Activated CD8-positive, alpha-beta T cell treated with anti-CD3 and anti-CD28 coated beads, Interleukin-2, amount 10 ng/mL, durations not matched to agents 7 days and 5 days (primary cell): ENCODE measurements at regions not wholly inside any gene's neighbourhood (a gene's known extent, or its start where the extent isn't known, plus 50 kb on each side); places are given as distances from the start of the nearest gene placed in this dataset.
"Not testable (repeated sequence)": the region's sequence is repeated elsewhere in the genome, so short reads cannot be mapped to it uniquely, and the experiment has no call there.

Experiments
- ATAC-seq: fragments of 150-1000 bp; cut with Tn5 transposase; one replicate; pipeline ENCODE4 v1.10.0; 2021; ENCODE audit warnings: moderate library complexity
- CTCF ChIA-PET: fragments of 350-600 bp; sonication (Branson Sonifier 250); formaldehyde crosslinking; loops from one replicate; lab custom pipeline; 2021; ENCODE audit warnings: antibody characterized with exemption; lab: Charles Lee
- POLR2A ChIA-PET: fragments of 350-600 bp; sonication (Branson Sonifier 250); formaldehyde crosslinking; loops from one replicate; lab custom pipeline; 2021; ENCODE audit warnings: antibody characterized with exemption; lab: Charles Lee
- DNase-seq: peaks from one replicate; pipeline ENCODE4 v3.0.0-alpha.2; 2020
- H3K27ac Mint-ChIP-seq: one replicate; pipeline ENCODE4 v1.8.0; 2021; ENCODE audit warnings: mild to moderate bottlenecking, mixed read lengths
- H3K27me3 Mint-ChIP-seq: one replicate; pipeline ENCODE4 v1.8.0; 2021; ENCODE audit warnings: low read depth, mixed read lengths
- H3K36me3 Mint-ChIP-seq: one replicate; pipeline ENCODE4 v1.8.0; 2021; ENCODE audit warnings: low read depth, mixed read lengths
- H3K4me1 Mint-ChIP-seq: one replicate; pipeline ENCODE4 v1.8.0; 2021; ENCODE audit warnings: low read depth, mixed read lengths
- H3K4me3 Mint-ChIP-seq: one replicate; pipeline ENCODE4 v1.8.0; 2021; ENCODE audit warnings: mild to moderate bottlenecking, mixed read lengths
- H3K9me3 Mint-ChIP-seq: one replicate; pipeline ENCODE4 v1.8.0; 2022; ENCODE audit warnings: mixed read lengths; ENCODE audit not compliant: insufficient read depth

- ATAC-seq, CTCF ChIA-PET, DNase-seq, H3K27me3 Mint-ChIP-seq, H3K36me3 Mint-ChIP-seq, H3K9me3 Mint-ChIP-seq, H3K27ac Mint-ChIP-seq, POLR2A ChIA-PET, H3K4me3 Mint-ChIP-seq: not testable (repeated sequence)
- peaks cover 25% of the 10 kb centered on the region for H3K4me1 Mint-ChIP-seq
Observed at GRCh38 chr1:121075254-121075805, 108.8 kb downstream of the FAM72B start.

- H3K9me3 Mint-ChIP-seq, DNase-seq, H3K36me3 Mint-ChIP-seq, POLR2A ChIA-PET, H3K27me3 Mint-ChIP-seq, H3K27ac Mint-ChIP-seq, CTCF ChIA-PET, H3K4me3 Mint-ChIP-seq: not testable (repeated sequence)
- H3K4me1 Mint-ChIP-seq, result peaks cover 35% of the 10 kb centered on the region
- peak; percentile 72 for ATAC-seq
Observed at GRCh38 chr1:121076674-121077073, 107.5 kb downstream of the FAM72B start.

GRCh38 chr1:121079655-121080054, 104.5 kb downstream of the FAM72B start:
- CTCF ChIA-PET, POLR2A ChIA-PET, ATAC-seq, DNase-seq, H3K27ac Mint-ChIP-seq, H3K36me3 Mint-ChIP-seq, H3K27me3 Mint-ChIP-seq, H3K9me3 Mint-ChIP-seq: not testable (repeated sequence)
- H3K4me3 Mint-ChIP-seq, result peak overlapping the region; percentile 42
- peaks cover 30% of the 10 kb centered on the region for H3K4me1 Mint-ChIP-seq

GRCh38 chr1:121080197-121080903, 103.8 kb downstream of the FAM72B start:
- POLR2A ChIA-PET, H3K36me3 Mint-ChIP-seq, H3K27me3 Mint-ChIP-seq, H3K9me3 Mint-ChIP-seq, CTCF ChIA-PET: not testable (repeated sequence)
- peak; percentile 70 for ATAC-seq
- Mint-ChIP-seq H3K4me3 (peak overlapping the region; percentile 42), H3K27ac (peak overlapping the region; percentile 15), H3K4me1 (peaks cover 29% of the 10 kb centered on the region)
- peak; percentile 73 for DNase-seq

- ATAC-seq, DNase-seq, POLR2A ChIA-PET, H3K9me3 Mint-ChIP-seq, H3K27ac Mint-ChIP-seq, CTCF ChIA-PET, H3K27me3 Mint-ChIP-seq, H3K4me3 Mint-ChIP-seq, H3K36me3 Mint-ChIP-seq: not testable (repeated sequence)
- peaks cover 28% of the 10 kb centered on the region for H3K4me1 Mint-ChIP-seq
Observed at GRCh38 chr1:121080904-121081264, 103.3 kb downstream of the FAM72B start.

- H3K4me3 Mint-ChIP-seq, DNase-seq, CTCF ChIA-PET, POLR2A ChIA-PET, H3K27me3 Mint-ChIP-seq, H3K36me3 Mint-ChIP-seq, H3K27ac Mint-ChIP-seq, ATAC-seq, H3K9me3 Mint-ChIP-seq: not testable (repeated sequence)
- H3K4me1 Mint-ChIP-seq, result peaks cover 24% of the 10 kb centered on the region
Observed at GRCh38 chr1:121081625-121082199, 102.4 kb downstream of the FAM72B start.

- H3K4me3 Mint-ChIP-seq, H3K27ac Mint-ChIP-seq, H3K27me3 Mint-ChIP-seq, CTCF ChIA-PET, ATAC-seq, DNase-seq, POLR2A ChIA-PET, H3K36me3 Mint-ChIP-seq, H3K9me3 Mint-ChIP-seq: not testable (repeated sequence)
- H3K4me1 Mint-ChIP-seq, result peaks cover 28% of the 10 kb centered on the region
Observed at GRCh38 chr1:121082995-121083394, 101.1 kb downstream of the FAM72B start.

- CTCF ChIA-PET, H3K4me3 Mint-ChIP-seq, POLR2A ChIA-PET, H3K9me3 Mint-ChIP-seq, DNase-seq, H3K27me3 Mint-ChIP-seq, H3K36me3 Mint-ChIP-seq, ATAC-seq, H3K27ac Mint-ChIP-seq, H3K4me1 Mint-ChIP-seq: not testable (repeated sequence)
Observed at GRCh38 chr1:121086249-121086648, 97.9 kb downstream of the FAM72B start.

GRCh38 chr1:121087221-121087620, 96.9 kb downstream of the FAM72B start:
- ATAC-seq, result peak; percentile 44
- H3K27ac Mint-ChIP-seq, CTCF ChIA-PET, H3K9me3 Mint-ChIP-seq, H3K27me3 Mint-ChIP-seq, DNase-seq, H3K4me1 Mint-ChIP-seq, H3K36me3 Mint-ChIP-seq, POLR2A ChIA-PET, H3K4me3 Mint-ChIP-seq: not testable (repeated sequence)

- H3K4me3 Mint-ChIP-seq, H3K27ac Mint-ChIP-seq, ATAC-seq, H3K4me1 Mint-ChIP-seq, H3K27me3 Mint-ChIP-seq, POLR2A ChIA-PET, H3K36me3 Mint-ChIP-seq, DNase-seq, CTCF ChIA-PET, H3K9me3 Mint-ChIP-seq: not testable (repeated sequence)
Observed at GRCh38 chr1:121088568-121088967, 95.6 kb downstream of the FAM72B start.

- H3K4me1 Mint-ChIP-seq, result not testable (repeated sequence)
Observed at GRCh38 chr1:121092329-121092968, 91.7 kb downstream of the FAM72B start.

GRCh38 chr1:121095014-121095413, 89.1 kb downstream of the FAM72B start:
- H3K9me3 Mint-ChIP-seq, H3K27ac Mint-ChIP-seq, ATAC-seq, CTCF ChIA-PET, DNase-seq, H3K4me1 Mint-ChIP-seq, POLR2A ChIA-PET, H3K27me3 Mint-ChIP-seq, H3K4me3 Mint-ChIP-seq, H3K36me3 Mint-ChIP-seq: not testable (repeated sequence)

More at GRCh38 chr1:121092329-121092968, 91.7 kb downstream of the FAM72B start:
- H3K27ac Mint-ChIP-seq, H3K9me3 Mint-ChIP-seq, H3K36me3 Mint-ChIP-seq, DNase-seq, ATAC-seq, CTCF ChIA-PET, H3K4me3 Mint-ChIP-seq, H3K27me3 Mint-ChIP-seq, POLR2A ChIA-PET: not testable (repeated sequence)
